Ramos (cell line): ENCODE measurements at regions not wholly inside any gene's neighbourhood (a gene's known extent, or its start where the extent isn't known, plus 50 kb on each side); places are given as distances from the start of the nearest gene placed in this dataset.

ENCODE experiments used
- in situ Hi-C: fragments of 300-500 bp; cut with MboI; formaldehyde crosslinking; loops from one replicate; pipeline ENCODE4 v1.14.3; 2022; ENCODE audit warnings: low sequenced_read_pairs; ENCODE audit not compliant: unreplicated experiment

- in situ Hi-C loops = no loop called here
These were observed 1146.3 kb upstream of the MIR17HG start for GRCh38 chr13:90201202-90201601.

- in situ Hi-C loops = no loop called here
These were observed 1145.6 kb upstream of the MIR17HG start for GRCh38 chr13:90201676-90202460.

DNA sequence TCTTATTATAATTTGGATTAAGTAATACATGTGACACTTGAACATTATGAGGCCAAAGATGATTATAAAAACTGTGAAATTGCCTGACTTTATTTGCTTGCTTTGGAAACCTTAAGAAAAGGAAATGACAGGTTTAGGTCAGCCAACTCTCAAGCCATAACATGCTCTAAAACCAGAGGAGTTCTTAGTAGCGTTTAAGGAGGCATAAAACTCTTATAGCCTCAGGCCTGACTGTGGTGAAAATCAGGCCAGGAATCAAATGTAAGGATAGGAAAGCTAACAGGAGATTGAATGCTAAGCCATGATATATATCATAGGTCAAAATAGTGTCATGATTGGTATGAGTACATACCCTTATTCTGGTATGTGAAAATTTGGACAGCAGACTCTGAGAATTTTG is 1142.4 kb upstream of the MIR17HG start:
- in situ Hi-C loops = no loop called here

DNA sequence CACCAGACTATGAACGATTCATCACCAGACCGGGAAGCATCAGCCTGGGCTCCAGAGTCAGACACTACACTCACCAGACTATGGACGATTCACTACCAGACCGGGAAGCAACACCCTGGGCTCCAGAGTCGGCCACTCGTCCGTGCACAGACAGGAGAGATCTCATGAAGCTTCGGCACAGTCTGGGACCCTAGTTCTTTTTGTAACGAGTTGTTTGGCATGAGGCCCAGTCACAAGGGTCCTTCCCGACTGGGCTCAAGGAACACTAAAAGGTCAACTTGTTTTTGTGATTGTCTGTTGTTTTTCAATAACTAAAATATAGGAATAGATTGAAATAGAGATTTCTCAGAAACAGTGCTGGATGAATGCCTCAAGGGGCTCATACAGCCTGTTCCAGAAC is 1141.6 kb upstream of the MIR17HG start:
- in situ Hi-C loops = no loop called here

GRCh38 chr13:90217275-90217674 is 1130.2 kb upstream of the MIR17HG start:
- in situ Hi-C loops = no loop called here

DNA sequence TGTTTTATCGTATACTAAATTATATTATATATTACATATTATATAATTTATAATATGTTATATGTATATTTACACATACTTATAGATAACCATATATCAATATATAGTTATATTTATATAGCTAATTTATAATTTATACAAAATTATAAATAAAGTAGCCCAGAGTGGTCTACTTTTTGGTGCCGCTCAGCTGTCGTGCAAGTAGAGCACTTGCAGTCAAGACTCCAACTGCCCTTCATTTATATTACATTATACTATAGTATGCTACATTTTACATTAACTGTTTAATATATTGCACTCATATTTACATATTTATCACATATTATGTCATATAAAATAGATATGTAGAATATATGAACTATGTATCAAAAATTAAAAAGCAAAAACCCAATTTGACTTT is 1124.7 kb upstream of the MIR17HG start:
- in situ Hi-C loops = no loop called here

DNA sequence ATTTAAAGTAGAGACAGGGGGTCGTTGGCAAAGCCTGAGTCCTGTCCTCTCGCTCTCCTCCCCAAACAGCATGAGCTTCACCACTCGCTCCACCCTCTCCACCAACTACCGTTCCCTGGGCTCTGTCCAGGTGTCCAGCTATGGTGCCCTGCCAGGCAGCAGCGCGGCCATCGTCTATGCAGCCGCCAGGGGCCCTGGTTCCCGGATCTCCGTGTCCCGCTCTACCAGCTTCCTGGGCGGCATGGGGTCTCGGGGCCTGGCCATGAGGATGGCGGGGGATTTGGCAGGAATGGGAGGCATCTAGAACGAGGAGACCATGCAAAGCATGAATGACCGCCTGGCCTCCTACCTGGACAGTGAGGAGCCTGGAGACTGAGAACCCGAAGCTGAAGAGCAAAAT is 1117.2 kb upstream of the MIR17HG start:
- in situ Hi-C loops = no loop called here

DNA sequence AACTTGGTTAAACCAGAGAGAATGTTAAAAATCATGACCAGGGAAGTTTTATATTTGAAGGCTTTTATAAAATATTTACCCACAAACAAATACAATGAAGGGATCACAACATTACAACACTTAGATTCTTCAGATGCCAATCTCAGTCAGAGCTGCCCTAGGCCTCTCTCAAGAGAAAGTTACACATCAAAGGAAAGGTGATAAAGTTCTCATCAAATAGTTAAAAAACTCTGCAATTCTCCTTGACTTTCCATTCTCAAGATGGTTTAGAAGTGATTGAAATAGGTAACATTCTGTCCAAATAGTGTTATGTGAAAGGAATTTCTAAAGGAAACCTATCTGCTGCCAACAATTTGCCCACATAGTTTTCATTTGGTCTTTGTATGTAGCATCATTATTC is 1115.2 kb upstream of the MIR17HG start:
- in situ Hi-C loops = no loop called here

DNA sequence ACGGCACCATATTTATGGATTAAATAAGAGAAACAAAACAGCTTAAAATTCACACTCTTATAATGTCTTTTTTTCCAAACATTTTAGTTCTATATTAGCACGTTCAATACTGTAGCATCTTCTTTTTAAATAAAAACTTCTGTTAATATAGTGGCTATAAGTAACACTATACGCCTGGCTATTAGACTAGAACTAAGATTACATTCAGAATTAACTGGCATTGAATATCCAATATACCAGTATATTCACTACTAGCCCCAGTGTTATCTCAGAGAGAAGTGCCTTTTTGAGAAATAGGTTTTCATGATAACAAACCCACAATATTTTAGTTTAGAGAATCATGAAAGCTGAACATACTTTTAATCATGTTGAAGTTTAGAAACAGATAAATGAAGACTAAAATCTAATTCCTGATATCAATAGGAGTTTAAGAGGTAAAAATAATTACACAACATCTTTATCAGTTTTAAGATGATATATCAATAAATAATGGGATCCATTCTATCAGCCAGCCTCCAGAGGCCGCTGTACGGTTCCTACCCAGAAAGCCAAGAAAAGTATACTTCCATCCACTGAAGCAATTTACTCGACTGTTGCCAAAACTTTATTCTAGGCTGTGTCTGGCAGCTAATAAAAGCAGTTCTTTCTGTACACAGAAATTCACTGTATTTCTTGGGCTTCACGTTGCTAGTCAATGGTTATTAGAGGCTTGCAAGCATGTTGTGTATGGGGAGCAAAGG is 1113.4 kb upstream of the MIR17HG start:
- in situ Hi-C loops = no loop called here

- in situ Hi-C loops = no loop called here
These were observed 1109.6 kb upstream of the MIR17HG start for GRCh38 chr13:90237852-90238251.

DNA sequence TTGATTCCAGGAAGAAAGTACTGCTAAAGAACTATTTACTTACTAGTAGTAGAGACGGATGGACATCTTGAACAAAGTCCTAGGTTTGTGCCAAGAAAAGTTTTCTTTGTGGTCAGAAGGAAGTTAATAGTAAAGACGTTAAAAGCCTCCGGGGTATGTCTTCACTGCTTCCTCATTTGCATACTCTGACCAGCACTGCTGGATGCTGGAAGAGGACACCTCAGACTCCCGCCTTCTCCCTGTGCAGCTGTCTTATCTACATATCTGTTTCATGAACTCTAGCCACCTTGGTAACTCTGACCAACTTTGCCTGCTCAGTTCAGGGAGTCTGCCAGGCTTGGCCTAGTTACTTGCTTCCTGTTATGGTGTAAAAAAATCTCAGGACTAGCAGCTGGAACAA is 1109.1 kb upstream of the MIR17HG start:
- in situ Hi-C loops = no loop called here

- in situ Hi-C loops = no loop called here
These were observed 1108.4 kb upstream of the MIR17HG start for GRCh38 chr13:90239130-90239529.

GRCh38 chr13:90246005-90246404 is 1101.5 kb upstream of the MIR17HG start:
- in situ Hi-C loops = no loop called here

DNA sequence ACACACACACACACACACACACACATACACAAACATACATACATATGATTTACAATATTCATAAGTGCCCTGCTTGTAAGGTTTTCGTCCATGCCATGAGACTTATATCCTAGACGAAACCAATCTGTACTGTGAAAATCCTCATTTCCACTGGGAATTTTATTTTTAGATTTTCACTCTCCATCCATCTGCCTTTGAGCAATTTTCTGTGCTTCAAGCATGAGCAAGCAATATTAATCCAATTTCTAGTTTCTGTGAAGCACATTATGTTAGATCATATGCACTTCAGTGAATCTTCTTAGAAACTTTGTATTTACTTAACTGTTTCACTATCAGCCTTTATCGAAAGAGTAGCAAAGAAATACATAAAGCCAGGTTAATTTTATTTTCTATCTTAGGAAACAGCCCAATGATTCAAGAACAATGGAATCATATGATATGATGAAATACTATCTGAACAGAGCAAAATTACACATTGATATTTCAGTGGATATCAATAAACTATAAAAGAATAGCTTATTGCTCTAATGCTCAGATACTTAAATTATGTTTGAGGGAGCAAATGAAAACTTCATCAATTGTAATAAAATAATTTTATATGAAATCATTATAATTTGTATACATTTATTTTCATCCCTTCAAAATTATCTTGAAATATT is 1100.7 kb upstream of the MIR17HG start:
- in situ Hi-C loops = no loop called here

DNA sequence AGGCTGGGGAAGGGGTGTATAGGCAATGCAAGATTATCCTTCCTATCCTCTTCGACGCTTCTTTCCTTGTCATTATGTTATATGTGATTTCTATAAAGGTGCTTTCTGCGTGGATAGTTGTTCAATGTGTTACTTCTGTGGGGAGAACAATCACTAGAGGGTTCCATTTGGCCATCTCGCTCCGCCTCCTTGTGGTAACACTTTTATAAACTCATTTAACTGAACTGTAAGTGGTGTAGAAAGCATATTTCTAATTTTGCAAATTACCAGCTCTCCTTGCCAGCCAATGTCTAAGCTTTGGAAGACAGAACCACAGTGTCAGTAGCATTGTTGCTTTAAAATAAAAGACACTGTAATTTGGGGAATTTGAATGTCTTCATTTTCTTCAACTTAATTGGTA is 1093.7 kb upstream of the MIR17HG start:
- in situ Hi-C loops = no loop called here

- in situ Hi-C loops = no loop called here
These were observed 1093.0 kb upstream of the MIR17HG start for GRCh38 chr13:90254437-90254836.

DNA sequence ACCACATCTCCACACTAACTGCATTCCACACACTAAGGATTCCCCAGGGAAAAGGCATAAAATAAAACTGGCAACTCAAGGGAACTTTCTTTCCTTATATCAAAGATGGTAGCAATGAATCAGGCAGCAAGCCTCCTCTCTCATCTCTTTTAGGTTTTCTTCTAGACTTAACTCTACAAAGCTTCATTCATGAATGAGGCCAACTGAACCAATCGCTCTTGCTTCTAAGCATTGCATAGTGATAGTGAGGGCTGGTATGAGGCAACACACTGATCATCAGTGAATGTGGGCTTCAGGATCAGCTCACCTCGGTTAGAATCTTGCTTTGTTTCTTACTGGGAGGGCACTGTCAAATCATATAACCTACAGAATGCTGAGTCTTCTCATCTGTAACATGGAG is 1090.7 kb upstream of the MIR17HG start:
- in situ Hi-C loops = no loop called here

DNA sequence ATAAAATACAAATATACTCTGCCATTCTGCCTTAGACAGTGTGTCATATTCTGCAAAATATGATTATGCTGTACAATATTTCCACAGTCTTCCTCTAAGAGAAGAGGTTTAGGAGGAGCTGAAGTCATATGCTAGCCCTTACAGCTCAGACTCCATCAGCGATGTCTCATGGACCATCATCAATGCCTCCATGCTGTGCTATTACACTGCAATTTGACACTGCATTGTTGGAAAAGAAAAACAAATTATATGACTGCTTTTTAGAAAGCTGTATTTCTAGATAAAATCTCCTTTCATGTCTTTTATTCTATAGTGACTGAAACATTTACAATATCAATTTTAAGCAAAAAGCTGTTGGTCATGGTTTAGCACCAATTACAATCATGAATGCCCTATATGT is 1089.4 kb upstream of the MIR17HG start:
- in situ Hi-C loops = no loop called here

GRCh38 chr13:90261343-90261742 is 1086.1 kb upstream of the MIR17HG start:
- in situ Hi-C loops = no loop called here

GRCh38 chr13:90270226-90270625 is 1077.3 kb upstream of the MIR17HG start:
- in situ Hi-C loops = no loop called here

- in situ Hi-C loops = no loop called here
These were observed 1075.1 kb upstream of the MIR17HG start for GRCh38 chr13:90272356-90272755.
